PC-3 (cell line): ENCODE measurements at regions not wholly inside any gene's neighbourhood (a gene's known extent, or its start where the extent isn't known, plus 50 kb on each side); places are given as distances from the start of the nearest gene placed in this dataset.

Source experiments
- ATAC-seq: fragments of 200-7000 bp; cut with Tn5 transposase; 2 replicates; pipeline ENCODE4 v1.9.1; 2020; ENCODE audit warnings: mild to moderate bottlenecking, moderate library complexity
- BruUV-seq: library from RNA; stranded (reverse); fragments of 400-500 nt; replicated peaks from 2 replicates; lab custom pipeline; 2021; lab: Mats Ljungman, UMichigan
- CTCF ChIA-PET: fragments of 300-600 bp; sonication (Branson Sonifier 250); formaldehyde crosslinking; loops from one replicate; lab custom pipeline; 2022; ENCODE audit warnings: antibody characterized with exemption; lab: Charles Lee
- POLR2A ChIA-PET: fragments of 300-600 bp; sonication (Branson Sonifier 250); formaldehyde crosslinking; loops from one replicate; lab custom pipeline; 2022; ENCODE audit warnings: antibody characterized with exemption; ENCODE audit not compliant: unreplicated experiment; lab: Charles Lee
- DNase-seq: peaks from one replicate; pipeline ENCODE4 v3.0.0-alpha.2; 2015
- H2AFZ ChIP-seq: fragments of 300-600 bp; sonication (generic); 2 replicates; pipeline ENCODE4 v1.6.0; 2016; ENCODE audit warnings: antibody characterized with exemption, low read length
- H3F3A ChIP-seq: fragments of 300-600 bp; sonication (generic); one replicate; pipeline ENCODE4 v1.6.0; 2017; ENCODE audit warnings: antibody characterized with exemption, low read length, control low read depth, mild to moderate bottlenecking; ENCODE audit not compliant: unreplicated experiment
- H3K27ac ChIP-seq: fragments of 300-600 bp; sonication (generic); 2 replicates; pipeline ENCODE4 v1.5.1; 2016; ENCODE audit warnings: mild to moderate bottlenecking, low read length
- H3K27me3 ChIP-seq: fragments of 300-600 bp; sonication (generic); 2 replicates; pipeline ENCODE4 v1.6.1; 2016; ENCODE audit warnings: low read length, mixed read lengths
- H3K36me3 ChIP-seq: fragments of 300-600 bp; sonication (generic); 2 replicates; pipeline ENCODE4 v1.6.1; 2016; ENCODE audit warnings: low read depth, mixed run types, low read length, mixed read lengths
- H3K4me1 ChIP-seq: fragments of 300-600 bp; sonication (generic); 2 replicates; pipeline ENCODE4 v1.5.1; 2016; ENCODE audit warnings: low read length; ENCODE audit not compliant: insufficient read depth
- H3K4me2 ChIP-seq: fragments of 300-600 bp; sonication (generic); 2 replicates; pipeline ENCODE4 v1.6.0; 2016; ENCODE audit warnings: low read length
- H3K4me3 ChIP-seq: fragments of 300-600 bp; sonication (generic); 2 replicates; pipeline ENCODE4 v1.5.1; 2016; ENCODE audit warnings: mild to moderate bottlenecking, low read length, mixed read lengths
- H3K79me2 ChIP-seq: fragments of 300-600 bp; sonication (generic); 2 replicates; pipeline ENCODE4 v1.6.1; 2017; ENCODE audit warnings: low read length, mixed read lengths
- H3K9ac ChIP-seq: fragments of 300-600 bp; sonication (generic); 2 replicates; pipeline ENCODE4 v1.6.0; 2016; ENCODE audit warnings: mild to moderate bottlenecking, low read length
- H3K9me2 ChIP-seq: fragments of 300-600 bp; sonication (generic); replicated peaks from 2 replicates; pipeline ENCODE4 v1.6.1; 2016; ENCODE audit warnings: mixed run types, low read length, mixed read lengths
- H3K9me3 ChIP-seq: fragments of 300-600 bp; sonication (generic); 2 replicates; pipeline ENCODE4 v1.6.1; 2016; ENCODE audit warnings: low read length, mixed read lengths
- H4K20me1 ChIP-seq: fragments of 300-600 bp; sonication (generic); 2 replicates; pipeline ENCODE4 v1.6.1; 2016; ENCODE audit warnings: low read length, mixed read lengths
- CTCF ChIP-seq: fragments of 300-600 bp; sonication (generic); conservative IDR thresholded peaks from 2 replicates; pipeline ENCODE4 v1.5.1; 2017; ENCODE audit warnings: antibody characterized with exemption, low read depth, mild to moderate bottlenecking, low read length
- EZH2 ChIP-seq: fragments of 300-600 bp; sonication (generic); IDR thresholded peaks from one replicate; pipeline ENCODE4 v1.6.1; 2017; ENCODE audit warnings: antibody characterized with exemption, mild to moderate bottlenecking, low read length; ENCODE audit not compliant: unreplicated experiment
- EZH2phosphoT487 ChIP-seq: fragments of 300-600 bp; sonication (generic); IDR thresholded peaks from 2 replicates; pipeline ENCODE4 v1.6.1; 2018; ENCODE audit warnings: mild to moderate bottlenecking, antibody characterized with exemption, low read length, borderline replicate concordance
- intact Hi-C: fragments of 100-400 bp; cut with micrococcal nuclease; formaldehyde crosslinking; loops from 2 replicates; pipeline ENCODE4 v1.9.0; 2023

- H3K9ac ChIP-seq, result no peak overlapping the region
- H3K27ac ChIP-seq, result no peak overlapping the region
- no peak for ATAC-seq
- intact Hi-C loops, result no loop called here
- no peak for TF ChIP-seq EZH2
- no peak for TF ChIP-seq CTCF
- TF ChIP-seq EZH2phosphoT487, result no peak
- no peaks in the 10 kb centered on the region for H3K9me2 ChIP-seq
- no peak overlapping the region for H2AFZ ChIP-seq
- H3K9me3 ChIP-seq, result no peaks in the 10 kb centered on the region
- H3K4me1 ChIP-seq, result no peaks in the 10 kb centered on the region
- no peak overlapping the region for H3K4me2 ChIP-seq
- H3K27me3 ChIP-seq, result peaks cover 74% of the 10 kb centered on the region
- ChIA-PET POLR2A (no interaction called here), CTCF (no interaction called here)
- H3K79me2 ChIP-seq, result no peaks in the 10 kb centered on the region
- no peaks in the 10 kb centered on the region for H3F3A ChIP-seq
- no peak for DNase-seq
- no peaks in the 10 kb centered on the region for H3K36me3 ChIP-seq
- BruUV-seq, result no TSS peak
- no peak overlapping the region for H3K4me3 ChIP-seq
- no peaks in the 10 kb centered on the region for H4K20me1 ChIP-seq
Measured at GRCh38 chr3:187571701-187572100, 98.5 kb downstream of the SST start.

- no peaks in the 10 kb centered on the region for H4K20me1 ChIP-seq
- no peak overlapping the region for H3K9ac ChIP-seq
- H2AFZ ChIP-seq, result no peak overlapping the region
- no peaks in the 10 kb centered on the region for H3K79me2 ChIP-seq
- no peak overlapping the region for H3K27ac ChIP-seq
- ChIA-PET POLR2A (no interaction called here), CTCF (no interaction called here)
- no peak overlapping the region for H3K4me2 ChIP-seq
- no peaks in the 10 kb centered on the region for H3F3A ChIP-seq
- H3K4me1 ChIP-seq, result no peaks in the 10 kb centered on the region
- H3K9me2 ChIP-seq, result no peaks in the 10 kb centered on the region
- H3K27me3 ChIP-seq, result peaks cover 75% of the 10 kb centered on the region
- no peak for DNase-seq
- no peak overlapping the region for H3K4me3 ChIP-seq
- intact Hi-C loops, result no loop called here
- H3K9me3 ChIP-seq, result no peaks in the 10 kb centered on the region
- ATAC-seq, result no peak
- no TSS peak for BruUV-seq
- no peak for TF ChIP-seq EZH2
- TF ChIP-seq EZH2phosphoT487, result no peak
- TF ChIP-seq CTCF, result no peak
- H3K36me3 ChIP-seq, result no peaks in the 10 kb centered on the region
Measured at GRCh38 chr3:187570776-187571175, 99.4 kb downstream of the SST start.

GRCh38 chr3:187568171-187568570, 102.0 kb downstream of the SST start:
- no peaks in the 10 kb centered on the region for H3F3A ChIP-seq
- no peaks in the 10 kb centered on the region for H3K79me2 ChIP-seq
- no peaks in the 10 kb centered on the region for H3K4me1 ChIP-seq
- no TSS peak for BruUV-seq
- POLR2A ChIA-PET, result no interaction called here
- no peaks in the 10 kb centered on the region for H3K9me2 ChIP-seq
- H3K9me3 ChIP-seq, result no peaks in the 10 kb centered on the region
- ATAC-seq, result no peak
- H3K4me2 ChIP-seq, result no peak overlapping the region
- H4K20me1 ChIP-seq, result no peaks in the 10 kb centered on the region
- no peaks in the 10 kb centered on the region for H3K36me3 ChIP-seq
- H2AFZ ChIP-seq, result no peak overlapping the region
- TF ChIP-seq CTCF (no peak), EZH2 (no peak), EZH2phosphoT487 (no peak)
- no peak overlapping the region for H3K4me3 ChIP-seq
- H3K9ac ChIP-seq, result no peak overlapping the region
- H3K27me3 ChIP-seq, result peaks cover 66% of the 10 kb centered on the region
- CTCF ChIA-PET, result no interaction called here
- intact Hi-C loops, result no loop called here
- no peak overlapping the region for H3K27ac ChIP-seq
- no peak for DNase-seq
